Prostate gland (tissue), 2 donors: ENCODE measurements at regions not wholly inside any gene's neighbourhood (a gene's known extent, or its start where the extent isn't known, plus 50 kb on each side); places are given as distances from the start of the nearest gene placed in this dataset.

ENCODE experiments used
- DNase-seq: peaks from one replicate; pipeline ENCODE4 v3.0.0-alpha.2; 2019; ENCODE audit warnings: low spot score
- H3K27ac ChIP-seq, 2 donors: fragments of 200-600 bp; sonication (generic); 2 replicates each; pipeline ENCODE4 v1.5.1; 2017 to 2019
- H3K27me3 ChIP-seq: fragments of 200-600 bp; sonication (generic); replicated peaks from 2 replicates; pipeline ENCODE4 v1.5.1; 2019; ENCODE audit not compliant: insufficient read depth
- H3K36me3 ChIP-seq, 2 donors: fragments of 200-600 bp; sonication (generic); 1 replicate in 1 of 2; 2 replicates in 1 of 2; pipeline versions ENCODE4 v1.5.1 to v1.8.1; 2017 to 2019
- H3K4me1 ChIP-seq: fragments of 200-600 bp; sonication (generic); replicated peaks from 2 replicates; pipeline ENCODE4 v1.5.1; 2019
- H3K4me3 ChIP-seq, 2 donors: fragments of 200-600 bp; sonication (generic); 2 replicates each; pipeline ENCODE4 v1.5.1; 2017 to 2019
- H3K9me3 ChIP-seq: fragments of 200-600 bp; sonication (generic); 2 replicates; pipeline ENCODE4 v1.5.1; 2017
- CTCF ChIP-seq, 4 experiments: fragments of 200-600 bp in 2 of 4; fragments of 450-650 bp in 2 of 4; sonication (generic) in 2 of 4; IDR thresholded peaks; 1 replicate in 3 of 4; 2 replicates in 1 of 4; pipeline ENCODE4 v1.5.1; 2016 to 2019; ENCODE audit warnings: antibody characterized with exemption in 4 of 4, mild to moderate bottlenecking in 2 of 4, moderate library complexity in 2 of 4
- POLR2A ChIP-seq: fragments of 450-650 bp; IDR thresholded peaks from one replicate; pipeline ENCODE4 v1.6.1; 2016; ENCODE audit warnings: antibody characterized with exemption, mild to moderate bottlenecking
- POLR2AphosphoS5 ChIP-seq: sonication (generic); formaldehyde crosslinking; IDR thresholded peaks from one replicate; pipeline ENCODE4 v1.6.1; 2017; ENCODE audit warnings: antibody characterized with exemption
- WGBS: methylation state at CpG from one replicate; pipeline ENCODE4 v1.1.5; 2018; 5-methylcytosine and 5-hydroxymethylcytosine counted together
- intact Hi-C: fragments of 100-400 bp; cut with DNase I; formaldehyde crosslinking; loops from one replicate; pipeline ENCODE4 v1.14.2; 2022

GRCh38 chr2:205876127-205876526, 193.8 kb downstream of the NRP2 start:
- TF ChIP-seq CTCF (IDR thresholded peaks at IDR 0.05), result no peak
- TF ChIP-seq POLR2A, result no peak
- TF ChIP-seq POLR2AphosphoS5, result no peak
- intact Hi-C loops, result no loop called here
- no peaks in the 10 kb centered on the region for H3K27me3 ChIP-seq

GRCh38 chr2:205872716-205873115, 190.4 kb downstream of the NRP2 start:
- Histone ChIP-seq H3K27ac (no peak overlapping the region), H3K27me3 (no peaks in the 10 kb centered on the region), H3K9me3 (no peaks in the 10 kb centered on the region), H3K36me3 (no peaks in the 10 kb centered on the region), H3K4me3 (no peak overlapping the region), H3K4me1 (no peaks in the 10 kb centered on the region)
- intact Hi-C loops, result no loop called here
- no peak for TF ChIP-seq POLR2AphosphoS5
- TF ChIP-seq POLR2A, result no peak
- no peak for TF ChIP-seq CTCF (IDR thresholded peaks at IDR 0.05)
- no peak for DNase-seq

More at GRCh38 chr2:205876127-205876526, 193.8 kb downstream of the NRP2 start:
- Histone ChIP-seq H3K4me1 (no peaks in the 10 kb centered on the region), H3K36me3 (no peaks in the 10 kb centered on the region), H3K27ac (no peak overlapping the region), H3K4me3 (no peak overlapping the region), H3K9me3 (no peaks in the 10 kb centered on the region)
- no peak for DNase-seq

GRCh38 chr2:205869439-205869838, 187.1 kb downstream of the NRP2 start:
- H3K36me3 ChIP-seq, result no peaks in the 10 kb centered on the region
- no peak overlapping the region for H3K27ac ChIP-seq
- no peak for DNase-seq
- no peaks in the 10 kb centered on the region for H3K27me3 ChIP-seq
- intact Hi-C loops, result no loop called here
- no peak overlapping the region for H3K4me3 ChIP-seq
- peaks cover 3% of the 10 kb centered on the region for H3K4me1 ChIP-seq
- H3K9me3 ChIP-seq, result no peaks in the 10 kb centered on the region
- TF ChIP-seq CTCF (IDR thresholded peaks at IDR 0.05) (no peak), POLR2A (no peak), POLR2AphosphoS5 (no peak)

- H3K27ac ChIP-seq, result no peak overlapping the region
- no peak for DNase-seq
- peaks cover 3% of the 10 kb centered on the region for H3K4me1 ChIP-seq
- no peaks in the 10 kb centered on the region for H3K36me3 ChIP-seq
- no peak for TF ChIP-seq CTCF (IDR thresholded peaks at IDR 0.05)
- TF ChIP-seq POLR2AphosphoS5, result no peak
- no peak for TF ChIP-seq POLR2A
- H3K4me3 ChIP-seq, result no peak overlapping the region
- no peaks in the 10 kb centered on the region for H3K9me3 ChIP-seq
- no peaks in the 10 kb centered on the region for H3K27me3 ChIP-seq
- WGBS, result 79% methylated on average over 8 of the region's 8 CpGs
- intact Hi-C loops, result no loop called here
Measured at GRCh38 chr2:205868773-205869333, 186.6 kb downstream of the NRP2 start.

GRCh38 chr2:205868053-205868452, 185.8 kb downstream of the NRP2 start:
- Histone ChIP-seq H3K36me3 (no peaks in the 10 kb centered on the region), H3K27me3 (no peaks in the 10 kb centered on the region), H3K4me3 (no peak overlapping the region), H3K4me1 (peaks cover 3% of the 10 kb centered on the region), H3K9me3 (no peaks in the 10 kb centered on the region), H3K27ac (no peak overlapping the region)
- no peak for TF ChIP-seq POLR2AphosphoS5
- no peak for TF ChIP-seq POLR2A
- no peak for TF ChIP-seq CTCF (IDR thresholded peaks at IDR 0.05)
- 85% methylated on average over 2 of the region's 2 CpGs for WGBS
- intact Hi-C loops, result no loop called here
- DNase-seq, result no peak
